Liver (tissue), 8 donors: ENCODE measurements at regions not wholly inside any gene's neighbourhood (a gene's known extent, or its start where the extent isn't known, plus 50 kb on each side); places are given as distances from the start of the nearest gene placed in this dataset.

Experiments used
- DNase-seq: peaks from one replicate; pipeline ENCODE4 v3.0.0-alpha.2; 2017; ENCODE audit warnings: low spot score
- H3K27ac ChIP-seq, 2 donors: one replicate each; pipeline ENCODE4 v1.7.0; 2013; ENCODE audit warnings: inconsistent platforms in 2 of 2, low read length in 2 of 2, control low read depth in 1 of 2, low read depth in 1 of 2, mild to moderate bottlenecking in 1 of 2
- H3K27me3 ChIP-seq, 4 donors: one replicate each; pipeline versions ENCODE4 v1.6.1 to v1.7.0; 2013; ENCODE audit warnings: low read length in 3 of 4, inconsistent platforms in 1 of 4, mild to moderate bottlenecking in 1 of 4, moderate library complexity in 1 of 4; ENCODE audit not compliant: control insufficient read depth in 4 of 4, insufficient read depth in 4 of 4
- H3K36me3 ChIP-seq, 4 donors: one replicate each; pipeline versions ENCODE4 v1.6.1 to v1.7.0; 2013; ENCODE audit warnings: low read length in 3 of 4, mild to moderate bottlenecking in 3 of 4, low read depth in 1 of 4, moderate library complexity in 1 of 4; ENCODE audit not compliant: control insufficient read depth in 4 of 4, insufficient read depth in 3 of 4
- H3K4me1 ChIP-seq, 4 donors: one replicate each; pipeline versions ENCODE4 v1.6.1 to v1.7.0; 2013; ENCODE audit warnings: low read length in 3 of 4, mild to moderate bottlenecking in 3 of 4, moderate library complexity in 1 of 4; ENCODE audit not compliant: control insufficient read depth in 4 of 4, insufficient read depth in 4 of 4
- H3K4me3 ChIP-seq, 3 donors: one replicate each; pipeline versions ENCODE4 v1.6.1 to v1.7.0; 2013; ENCODE audit warnings: low read length in 3 of 3, control low read depth in 1 of 3, low read depth in 1 of 3, mild to moderate bottlenecking in 1 of 3
- H3K9ac ChIP-seq, 2 donors: one replicate each; pipeline ENCODE4 v1.7.0; 2013; ENCODE audit warnings: low read length in 2 of 2, mild to moderate bottlenecking in 2 of 2, moderate library complexity in 2 of 2, control low read depth in 1 of 2, low read depth in 1 of 2
- H3K9me3 ChIP-seq, 4 donors: one replicate each; pipeline versions ENCODE4 v1.6.1 to v1.7.0; 2013; ENCODE audit warnings: low read length in 3 of 4; ENCODE audit not compliant: control insufficient read depth in 4 of 4
- ATF3 ChIP-seq: IDR thresholded peaks from 2 replicates; pipeline ENCODE4 v1.6.1; 2016; ENCODE audit warnings: antibody characterized with exemption
- CTCF ChIP-seq: fragments of 150-350 bp; IDR thresholded peaks from 2 replicates; pipeline ENCODE4 v1.5.1; 2017; ENCODE audit warnings: improper control_type of control experiment, low read depth, low read length; ENCODE audit not compliant: missing input control
- EGR1 ChIP-seq, 2 donors: IDR thresholded peaks; 2 replicates each; pipeline ENCODE4 v1.6.1; 2016 to 2018; ENCODE audit warnings: antibody characterized with exemption in 2 of 2, low read depth in 2 of 2
- FOXA1 ChIP-seq: IDR thresholded peaks from 2 replicates; pipeline ENCODE4 v1.6.1; 2016; ENCODE audit warnings: antibody characterized with exemption
- FOXA2 ChIP-seq: IDR thresholded peaks from 2 replicates; pipeline ENCODE4 v1.6.1; 2016; ENCODE audit warnings: antibody characterized with exemption
- GABPA ChIP-seq, 2 donors: IDR thresholded peaks in 1 of 2; conservative IDR thresholded peaks in 1 of 2; 2 replicates each; pipeline ENCODE4 v1.6.1; 2016; ENCODE audit warnings: antibody characterized with exemption in 2 of 2, mild to moderate bottlenecking in 1 of 2, moderate library complexity in 1 of 2
- HNF4A ChIP-seq, 2 donors: conservative IDR thresholded peaks; 2 replicates each; pipeline ENCODE4 v1.6.1; 2016; ENCODE audit warnings: antibody characterized with exemption in 2 of 2, mild to moderate bottlenecking in 2 of 2
- HNF4G ChIP-seq: IDR thresholded peaks from 2 replicates; pipeline ENCODE4 v1.6.1; 2016; ENCODE audit warnings: antibody characterized with exemption
- JUND ChIP-seq, 2 donors: IDR thresholded peaks; 2 replicates each; pipeline ENCODE4 v1.6.1; 2016; ENCODE audit warnings: antibody characterized with exemption in 2 of 2
- MAX ChIP-seq: IDR thresholded peaks from 2 replicates; pipeline ENCODE4 v1.6.1; 2016; ENCODE audit warnings: antibody characterized with exemption
- NR2F2 ChIP-seq: IDR thresholded peaks from 2 replicates; pipeline ENCODE4 v1.6.1; 2016; ENCODE audit warnings: antibody characterized with exemption
- RAD21 ChIP-seq, 2 donors: IDR thresholded peaks; 2 replicates each; pipeline ENCODE4 v1.6.1; 2016; ENCODE audit warnings: antibody characterized with exemption in 2 of 2, mild to moderate bottlenecking in 2 of 2
- REST ChIP-seq: IDR thresholded peaks from 2 replicates; pipeline ENCODE4 v1.6.1; 2016; ENCODE audit warnings: antibody characterized with exemption, mild to moderate bottlenecking
- RXRA ChIP-seq, 2 donors: IDR thresholded peaks; 2 replicates each; pipeline ENCODE4 v1.6.1; 2017 to 2018; ENCODE audit warnings: antibody characterized with exemption in 2 of 2, mild to moderate bottlenecking in 1 of 2
- SP1 ChIP-seq: IDR thresholded peaks from 2 replicates; pipeline ENCODE4 v1.6.1; 2018; ENCODE audit warnings: antibody characterized with exemption, mild to moderate bottlenecking
- TAF1 ChIP-seq: conservative IDR thresholded peaks from 2 replicates; pipeline ENCODE4 v1.6.1; 2016; ENCODE audit warnings: antibody characterized with exemption, mild to moderate bottlenecking
- YY1 ChIP-seq: IDR thresholded peaks from 2 replicates; pipeline ENCODE4 v1.6.1; 2016; ENCODE audit warnings: antibody characterized with exemption, mild to moderate bottlenecking
- ZBTB33 ChIP-seq: IDR thresholded peaks from 2 replicates; pipeline ENCODE4 v1.6.1; 2016; ENCODE audit warnings: antibody characterized with exemption
- WGBS: extraction: QIAGEN DNeasy Blood & Tissue Kit; methylation state at CpG from one replicate; pipeline ENCODE4 v1.1.7; 2013; 5-methylcytosine and 5-hydroxymethylcytosine counted together
- donor health status: healthy.
- donor health status: healthy.
- donor health status: healthy.
- donor health status: healthy.
- donor health status: healthy.

GRCh38 chr22:49160261-49161001, 667.2 kb downstream of the BRD1 start (continued):
- TF ChIP-seq REST (no peak), FOXA2 (no peak), TAF1 (no peak), FOXA1 (no peak), EGR1 (IDR thresholded peaks at IDR 0.05; ENCODE audit: low read depth in 2 of 2) (no peak)

- no peaks in the 10 kb centered on the region for H3K4me1 ChIP-seq
- no peaks in the 10 kb centered on the region for H3K27me3 ChIP-seq
- no peak overlapping the region for H3K9ac ChIP-seq
- no peak overlapping the region for H3K4me3 ChIP-seq
- WGBS: 78% methylated on average over 10 of the region's 10 CpGs
- no peaks in the 10 kb centered on the region for H3K9me3 ChIP-seq
- TF ChIP-seq FOXA2 (no peak), CTCF (no peak), ATF3 (no peak), HNF4G (no peak), GABPA (IDR thresholded peaks at IDR 0.05 in 1 of 2, conservative IDR thresholded peaks at IDR 0.05 in 1 of 2) (no peak), RAD21 (IDR thresholded peaks at IDR 0.05) (no peak), SP1 (no peak)
- DNase-seq: no peak
- no peaks in the 10 kb centered on the region for H3K36me3 ChIP-seq
- no peak overlapping the region for H3K27ac ChIP-seq
Observed at GRCh38 chr22:49159711-49160110, 668.0 kb downstream of the BRD1 start.

GRCh38 chr22:49158741-49159564, 668.7 kb downstream of the BRD1 start:
- Histone ChIP-seq H3K4me3 (no peak overlapping the region), H3K4me1 (no peaks in the 10 kb centered on the region), H3K27me3 (no peaks in the 10 kb centered on the region), H3K27ac (no peak overlapping the region), H3K36me3 (no peaks in the 10 kb centered on the region), H3K9me3 (no peaks in the 10 kb centered on the region), H3K9ac (no peak overlapping the region)
- no peak for DNase-seq
- WGBS: 77% methylated on average over 19 of the region's 19 CpGs
- no peak for TF ChIP-seq TAF1
- no peak for TF ChIP-seq JUND (IDR thresholded peaks at IDR 0.05)
- TF ChIP-seq MAX: no peak
- no peak for TF ChIP-seq ZBTB33
- no peak for TF ChIP-seq FOXA1
- TF ChIP-seq HNF4G: no peak
- TF ChIP-seq RXRA (IDR thresholded peaks at IDR 0.05): no peak
- TF ChIP-seq ATF3: no peak
- no peak for TF ChIP-seq CTCF
- TF ChIP-seq YY1: no peak
- TF ChIP-seq GABPA (IDR thresholded peaks at IDR 0.05 in 1 of 2, conservative IDR thresholded peaks at IDR 0.05 in 1 of 2): no peak
- no peak for TF ChIP-seq HNF4A (conservative IDR thresholded peaks at IDR 0.05)
- TF ChIP-seq NR2F2: no peak
- TF ChIP-seq RAD21 (IDR thresholded peaks at IDR 0.05): no peak
